ENCODE measurements at regions not wholly inside any gene's neighbourhood (a gene's known extent, or its start where the extent isn't known, plus 50 kb on each side); places are given as distances from the start of the nearest gene placed in this dataset.

DNA sequence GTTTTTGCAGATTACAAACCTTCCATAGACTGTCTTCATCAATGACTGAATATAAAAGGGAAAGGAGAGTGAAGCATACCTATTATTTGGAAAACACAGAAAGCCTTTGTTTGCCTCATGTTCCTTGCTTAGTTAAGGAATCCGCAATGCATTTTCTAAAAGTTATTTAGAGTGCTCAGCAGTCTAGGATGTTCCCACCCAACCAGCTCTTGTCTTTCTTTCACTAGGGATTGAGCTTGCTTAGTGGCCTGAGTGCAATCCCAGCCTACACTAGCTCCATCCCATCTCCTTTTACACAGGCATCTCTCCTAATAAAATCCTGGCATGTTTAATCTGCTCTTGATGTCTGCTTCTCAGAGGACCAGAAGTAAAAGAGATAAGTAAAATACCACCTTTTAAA is 850.5 kb upstream of the GJE1 start:
- H4K20me1 ChIP-seq (ENCODE audit: insufficient read depth, low read length): no peaks in the 10 kb centered on the region
- no peaks in the 10 kb centered on the region for H3K9me3 ChIP-seq (ENCODE audit: low read depth, low read length)
- no peak overlapping the region for H3K4me2 ChIP-seq (ENCODE audit: insufficient read depth, low read length)
- H3K36me3 ChIP-seq (ENCODE audit: insufficient read depth, low read length): no peaks in the 10 kb centered on the region
- no peaks in the 10 kb centered on the region for H3K27me3 ChIP-seq (ENCODE audit: insufficient read depth, low read length)
- H3K79me2 ChIP-seq (ENCODE audit: insufficient read depth, low read length): no peaks in the 10 kb centered on the region
- no peak overlapping the region for H3K27ac ChIP-seq (ENCODE audit: low read depth, low read length)
- no peaks in the 10 kb centered on the region for H3K4me1 ChIP-seq (ENCODE audit: insufficient read depth, low read length)
- no peak overlapping the region for H3K4me3 ChIP-seq (ENCODE audit: insufficient read depth, low read length)
- TF ChIP-seq, protein P1, sequence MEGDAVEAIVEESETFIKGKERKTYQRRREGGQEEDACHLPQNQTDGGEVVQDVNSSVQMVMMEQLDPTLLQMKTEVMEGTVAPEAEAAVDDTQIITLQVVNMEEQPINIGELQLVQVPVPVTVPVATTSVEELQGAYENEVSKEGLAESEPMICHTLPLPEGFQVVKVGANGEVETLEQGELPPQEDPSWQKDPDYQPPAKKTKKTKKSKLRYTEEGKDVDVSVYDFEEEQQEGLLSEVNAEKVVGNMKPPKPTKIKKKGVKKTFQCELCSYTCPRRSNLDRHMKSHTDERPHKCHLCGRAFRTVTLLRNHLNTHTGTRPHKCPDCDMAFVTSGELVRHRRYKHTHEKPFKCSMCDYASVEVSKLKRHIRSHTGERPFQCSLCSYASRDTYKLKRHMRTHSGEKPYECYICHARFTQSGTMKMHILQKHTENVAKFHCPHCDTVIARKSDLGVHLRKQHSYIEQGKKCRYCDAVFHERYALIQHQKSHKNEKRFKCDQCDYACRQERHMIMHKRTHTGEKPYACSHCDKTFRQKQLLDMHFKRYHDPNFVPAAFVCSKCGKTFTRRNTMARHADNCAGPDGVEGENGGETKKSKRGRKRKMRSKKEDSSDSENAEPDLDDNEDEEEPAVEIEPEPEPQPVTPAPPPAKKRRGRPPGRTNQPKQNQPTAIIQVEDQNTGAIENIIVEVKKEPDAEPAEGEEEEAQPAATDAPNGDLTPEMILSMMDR (IDR thresholded peaks at IDR 0.05; ENCODE audit: extremely low read depth, low read depth, low read length): no peak
- DNase-seq (ENCODE audit: insufficient read length, low spot score, missing footprints): no peak
- no peak overlapping the region for H2AFZ ChIP-seq (ENCODE audit: low read length)

DNA sequence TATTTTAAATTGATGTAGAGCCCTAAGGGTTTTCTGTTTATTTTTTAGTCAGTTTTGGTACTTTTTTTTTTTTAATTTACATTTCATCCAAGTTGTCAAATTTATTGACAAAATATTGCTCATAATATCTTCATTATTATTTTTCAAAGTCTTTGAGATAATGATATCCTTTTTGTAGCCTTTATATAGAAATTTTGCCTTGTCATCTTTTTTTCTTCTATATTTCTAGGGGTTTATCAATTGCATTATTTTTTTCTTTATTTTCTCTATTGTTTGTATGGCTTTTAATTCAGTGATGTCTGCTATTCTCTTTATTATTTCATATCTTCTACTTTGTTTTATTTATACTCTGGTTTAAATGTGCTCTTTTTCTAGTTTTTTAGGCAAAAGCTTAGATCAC is 863.0 kb upstream of the GJE1 start:
- Histone ChIP-seq H3K27me3 (ENCODE audit: insufficient read depth, low read length) (no peaks in the 10 kb centered on the region), H3K36me3 (ENCODE audit: insufficient read depth, low read length) (no peaks in the 10 kb centered on the region), H4K20me1 (ENCODE audit: insufficient read depth, low read length) (no peaks in the 10 kb centered on the region), H3K9me3 (ENCODE audit: low read depth, low read length) (no peaks in the 10 kb centered on the region), H3K4me3 (ENCODE audit: insufficient read depth, low read length) (no peak overlapping the region), H3K79me2 (ENCODE audit: insufficient read depth, low read length) (no peaks in the 10 kb centered on the region), H2AFZ (ENCODE audit: low read length) (no peak overlapping the region), H3K4me1 (ENCODE audit: insufficient read depth, low read length) (no peaks in the 10 kb centered on the region), H3K27ac (ENCODE audit: low read depth, low read length) (no peak overlapping the region), H3K4me2 (ENCODE audit: insufficient read depth, low read length) (no peak overlapping the region)
- TF ChIP-seq, protein P1 (IDR thresholded peaks at IDR 0.05; ENCODE audit: extremely low read depth, low read depth, low read length): no peak
- DNase-seq (ENCODE audit: insufficient read length, low spot score, missing footprints): no peak

DNA sequence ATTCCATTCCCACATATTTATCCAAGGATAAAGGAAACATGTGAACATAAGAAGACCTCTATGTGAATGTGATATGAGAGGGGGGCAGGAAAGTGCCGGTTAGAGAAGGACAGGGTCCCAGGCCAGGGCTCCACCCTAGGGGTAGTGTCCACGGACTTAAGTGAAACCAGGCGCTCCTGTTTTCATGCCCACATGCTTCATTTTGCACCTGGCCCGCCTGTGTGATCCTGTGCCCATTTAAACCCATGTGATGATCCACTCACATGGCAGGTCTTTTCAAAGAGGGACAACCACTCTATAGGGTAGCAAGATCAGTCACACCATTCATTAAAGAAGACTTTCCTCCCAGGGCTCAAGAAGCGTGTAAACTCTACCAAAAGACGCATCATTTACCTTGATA is 865.3 kb upstream of the GJE1 start:
- Histone ChIP-seq H3K4me2 (ENCODE audit: insufficient read depth, low read length) (no peak overlapping the region), H2AFZ (ENCODE audit: low read length) (peak overlapping the region; percentile 25), H3K4me1 (ENCODE audit: insufficient read depth, low read length) (no peaks in the 10 kb centered on the region), H3K9me3 (ENCODE audit: low read depth, low read length) (no peaks in the 10 kb centered on the region), H3K27me3 (ENCODE audit: insufficient read depth, low read length) (no peaks in the 10 kb centered on the region), H3K79me2 (ENCODE audit: insufficient read depth, low read length) (no peaks in the 10 kb centered on the region), H3K36me3 (ENCODE audit: insufficient read depth, low read length) (no peaks in the 10 kb centered on the region), H3K4me3 (ENCODE audit: insufficient read depth, low read length) (no peak overlapping the region), H3K27ac (ENCODE audit: low read depth, low read length) (no peak overlapping the region), H4K20me1 (ENCODE audit: insufficient read depth, low read length) (no peaks in the 10 kb centered on the region)
- TF ChIP-seq, protein P1 (IDR thresholded peaks at IDR 0.05; ENCODE audit: extremely low read depth, low read depth, low read length): no peak
- no peak for DNase-seq (ENCODE audit: insufficient read length, low spot score, missing footprints)

DNA sequence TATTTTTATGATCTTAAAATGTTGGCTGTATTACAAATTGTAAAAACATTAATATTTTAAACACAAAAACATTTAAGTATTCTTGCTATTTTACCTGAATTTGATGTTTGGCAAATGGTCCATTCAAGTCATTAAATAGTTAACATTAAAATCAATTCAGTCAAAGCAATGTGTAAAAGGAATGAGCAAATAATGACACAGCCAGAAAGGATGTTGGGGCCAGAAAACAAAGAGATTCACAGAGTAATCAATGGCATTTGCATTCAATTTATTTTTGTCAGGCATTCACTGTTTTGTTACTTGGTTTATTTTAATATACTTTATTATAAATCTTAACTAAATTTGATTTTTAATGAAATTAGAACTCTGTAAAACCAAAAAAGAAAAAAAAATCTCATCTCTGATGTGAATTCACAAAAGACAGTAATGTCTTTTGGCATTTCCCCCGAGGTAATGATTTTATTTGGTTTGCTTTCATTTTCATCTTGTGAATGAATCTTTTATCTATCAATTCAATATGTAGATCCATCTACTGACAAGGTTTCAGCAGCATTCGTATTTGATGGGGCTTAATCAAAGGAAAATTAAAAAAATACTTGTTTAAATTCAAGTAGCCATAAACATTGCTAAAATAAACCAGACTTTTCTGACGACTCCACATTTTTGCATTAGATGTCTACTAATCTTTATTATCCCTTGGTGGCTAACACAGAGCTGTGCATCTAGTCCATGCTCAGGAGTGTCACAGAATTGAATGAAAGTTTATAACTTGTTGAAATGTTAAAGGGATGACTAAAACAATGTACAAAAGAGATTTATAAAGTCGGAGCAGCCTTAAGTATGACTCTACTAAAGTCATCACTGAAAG is 866.7 kb upstream of the GJE1 start:
- peak; percentile 78 for DNase-seq (ENCODE audit: insufficient read length, low spot score, missing footprints)
- H4K20me1 ChIP-seq (ENCODE audit: insufficient read depth, low read length): no peaks in the 10 kb centered on the region
- H2AFZ ChIP-seq (ENCODE audit: low read length): peak overlapping the region; percentile 93
- no peaks in the 10 kb centered on the region for H3K79me2 ChIP-seq (ENCODE audit: insufficient read depth, low read length)
- TF ChIP-seq, protein P1 (IDR thresholded peaks at IDR 0.05; ENCODE audit: extremely low read depth, low read depth, low read length): no peak
- H3K4me1 ChIP-seq (ENCODE audit: insufficient read depth, low read length): no peaks in the 10 kb centered on the region
- no peaks in the 10 kb centered on the region for H3K36me3 ChIP-seq (ENCODE audit: insufficient read depth, low read length)
- no peaks in the 10 kb centered on the region for H3K27me3 ChIP-seq (ENCODE audit: insufficient read depth, low read length)
- H3K4me3 ChIP-seq (ENCODE audit: insufficient read depth, low read length): peak overlapping the region; percentile 70
- H3K4me2 ChIP-seq (ENCODE audit: insufficient read depth, low read length): peak overlapping the region; percentile 87
- no peaks in the 10 kb centered on the region for H3K9me3 ChIP-seq (ENCODE audit: low read depth, low read length)
- peak overlapping the region; percentile 77 for H3K27ac ChIP-seq (ENCODE audit: low read depth, low read length)
